Skeletal muscle cell (primary cell): ENCODE measurements at regions not wholly inside any gene's neighbourhood (a gene's known extent, or its start where the extent isn't known, plus 50 kb on each side); places are given as distances from the start of the nearest gene placed in this dataset.

Experiments
- DNase-seq: peaks from one replicate; pipeline ENCODE4 v3.0.0-alpha.2; 2010; ENCODE audit warnings: low read depth
- H3K4me3 ChIP-seq: 2 replicates; pipeline ENCODE4 v1.5.1; 2011; ENCODE audit warnings: low read depth, mild to moderate bottlenecking, control low read depth, low read length, moderate library complexity

GRCh38 chr20:24872291-24873024 lies 76.6 kb upstream of the CST7 start:
- no peak overlapping the region for H3K4me3 ChIP-seq
- DNase-seq, result no peak

- no peak for DNase-seq
- H3K4me3 ChIP-seq, result no peak overlapping the region
These were observed 75.9 kb upstream of the CST7 start for GRCh38 chr20:24873025-24873620.

- no peak for DNase-seq
These were observed 74.0 kb upstream of the CST7 start for GRCh38 chr20:24875078-24875477.

GRCh38 chr20:24877652-24878051 lies 71.4 kb upstream of the CST7 start:
- no peak overlapping the region for H3K4me3 ChIP-seq
- no peak for DNase-seq

More at GRCh38 chr20:24875078-24875477, 74.0 kb upstream of the CST7 start:
- no peak overlapping the region for H3K4me3 ChIP-seq

GRCh38 chr20:24878657-24879056 lies 70.4 kb upstream of the CST7 start:
- no peak for DNase-seq
- H3K4me3 ChIP-seq, result no peak overlapping the region

GRCh38 chr20:24879875-24880274 lies 69.2 kb upstream of the CST7 start:
- DNase-seq, result no peak
- no peak overlapping the region for H3K4me3 ChIP-seq

- no peak overlapping the region for H3K4me3 ChIP-seq
- DNase-seq, result no peak
These were observed 68.7 kb upstream of the CST7 start for GRCh38 chr20:24880356-24880755.

- no peak for DNase-seq
- no peak overlapping the region for H3K4me3 ChIP-seq
These were observed 58.8 kb upstream of the CST7 start for GRCh38 chr20:24890286-24890685.

GRCh38 chr20:24891546-24892393 lies 57.3 kb upstream of the CST7 start:
- no peak for DNase-seq
- H3K4me3 ChIP-seq, result no peak overlapping the region

GRCh38 chr20:24892522-24892921 lies 56.5 kb upstream of the CST7 start:
- no peak for DNase-seq
- no peak overlapping the region for H3K4me3 ChIP-seq

- DNase-seq, result no peak
- H3K4me3 ChIP-seq, result no peak overlapping the region
These were observed 56.1 kb upstream of the CST7 start for GRCh38 chr20:24892931-24893330.

- no peak overlapping the region for H3K4me3 ChIP-seq
- no peak for DNase-seq
These were observed 54.6 kb upstream of the CST7 start for GRCh38 chr20:24894488-24894887.

- no peak overlapping the region for H3K4me3 ChIP-seq
- DNase-seq, result no peak
These were observed 54.1 kb upstream of the CST7 start for GRCh38 chr20:24894967-24895366.

GRCh38 chr20:24895431-24895830 lies 53.6 kb upstream of the CST7 start:
- H3K4me3 ChIP-seq, result no peak overlapping the region
- DNase-seq, result no peak

- no peak overlapping the region for H3K4me3 ChIP-seq
These were observed 53.0 kb upstream of the CST7 start for GRCh38 chr20:24895898-24896658.

GRCh38 chr20:24896984-24897383 lies 52.1 kb upstream of the CST7 start:
- DNase-seq, result no peak
- H3K4me3 ChIP-seq, result no peak overlapping the region

More at GRCh38 chr20:24895898-24896658, 53.0 kb upstream of the CST7 start:
- DNase-seq, result no peak

- DNase-seq, result no peak
- H3K4me3 ChIP-seq, result no peak overlapping the region
These were observed 51.1 kb upstream of the CST7 start for GRCh38 chr20:24897974-24898373.

GRCh38 chr20:24899153-24899552 lies 49.9 kb upstream of the CST7 start:
- no peak overlapping the region for H3K4me3 ChIP-seq

More at GRCh38 chr20:24899153-24899552, 49.9 kb upstream of the CST7 start:
- no peak for DNase-seq
